ENCODE measurements at regions not wholly inside any gene's neighbourhood (a gene's known extent, or its start where the extent isn't known, plus 50 kb on each side); places are given as distances from the start of the nearest gene placed in this dataset.

DNA sequence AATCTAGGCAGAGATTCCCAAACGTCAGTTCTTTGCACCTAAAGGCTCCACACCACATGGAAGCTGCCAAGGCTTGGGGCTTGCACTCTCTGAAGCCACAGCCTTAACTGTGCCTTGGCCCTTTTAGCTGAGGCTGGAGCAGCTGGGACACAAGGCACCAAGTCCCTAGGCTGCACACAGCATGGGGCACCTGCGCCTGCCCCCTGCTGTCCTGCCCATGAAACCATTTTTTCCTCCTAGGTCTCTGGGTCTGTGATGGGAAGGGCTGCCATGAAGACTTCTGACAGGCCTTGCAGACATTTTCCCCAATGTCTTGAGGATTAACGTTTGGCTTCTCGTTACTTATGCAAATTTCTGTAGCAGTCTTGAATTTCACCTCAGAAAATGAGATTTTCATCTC, 241.5 kb downstream of the OSR1 start:
- TF ChIP-seq SMC3 (IDR thresholded peaks at IDR 0.05; ENCODE audit: low read depth, low read length) (no peak), RFX5 (IDR thresholded peaks at IDR 0.05; ENCODE audit: low read depth, low read length) (no peak), MAZ (IDR thresholded peaks at IDR 0.05; ENCODE audit: borderline replicate concordance, low read depth, low read length) (no peak), CEBPB (IDR thresholded peaks at IDR 0.05; ENCODE audit: low read depth, low read length) (no peak), POLR2A (IDR thresholded peaks at IDR 0.05; ENCODE audit: low read depth, low read length) (no peak), MAFK (IDR thresholded peaks at IDR 0.05; ENCODE audit: low read depth, low read length) (no peak)
- TF ChIP-seq, protein P1, sequence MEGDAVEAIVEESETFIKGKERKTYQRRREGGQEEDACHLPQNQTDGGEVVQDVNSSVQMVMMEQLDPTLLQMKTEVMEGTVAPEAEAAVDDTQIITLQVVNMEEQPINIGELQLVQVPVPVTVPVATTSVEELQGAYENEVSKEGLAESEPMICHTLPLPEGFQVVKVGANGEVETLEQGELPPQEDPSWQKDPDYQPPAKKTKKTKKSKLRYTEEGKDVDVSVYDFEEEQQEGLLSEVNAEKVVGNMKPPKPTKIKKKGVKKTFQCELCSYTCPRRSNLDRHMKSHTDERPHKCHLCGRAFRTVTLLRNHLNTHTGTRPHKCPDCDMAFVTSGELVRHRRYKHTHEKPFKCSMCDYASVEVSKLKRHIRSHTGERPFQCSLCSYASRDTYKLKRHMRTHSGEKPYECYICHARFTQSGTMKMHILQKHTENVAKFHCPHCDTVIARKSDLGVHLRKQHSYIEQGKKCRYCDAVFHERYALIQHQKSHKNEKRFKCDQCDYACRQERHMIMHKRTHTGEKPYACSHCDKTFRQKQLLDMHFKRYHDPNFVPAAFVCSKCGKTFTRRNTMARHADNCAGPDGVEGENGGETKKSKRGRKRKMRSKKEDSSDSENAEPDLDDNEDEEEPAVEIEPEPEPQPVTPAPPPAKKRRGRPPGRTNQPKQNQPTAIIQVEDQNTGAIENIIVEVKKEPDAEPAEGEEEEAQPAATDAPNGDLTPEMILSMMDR (conservative IDR thresholded peaks at IDR 0.05; ENCODE audit: low read depth, low read length), result no peak
- TF ChIP-seq, protein P2, sequence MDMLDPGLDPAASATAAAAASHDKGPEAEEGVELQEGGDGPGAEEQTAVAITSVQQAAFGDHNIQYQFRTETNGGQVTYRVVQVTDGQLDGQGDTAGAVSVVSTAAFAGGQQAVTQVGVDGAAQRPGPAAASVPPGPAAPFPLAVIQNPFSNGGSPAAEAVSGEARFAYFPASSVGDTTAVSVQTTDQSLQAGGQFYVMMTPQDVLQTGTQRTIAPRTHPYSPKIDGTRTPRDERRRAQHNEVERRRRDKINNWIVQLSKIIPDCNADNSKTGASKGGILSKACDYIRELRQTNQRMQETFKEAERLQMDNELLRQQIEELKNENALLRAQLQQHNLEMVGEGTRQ (IDR thresholded peaks at IDR 0.05; ENCODE audit: low read depth, low read length), result no peak

All from IMR-90 (cell line).